Ovary (tissue), 7 donors: ENCODE measurements at regions not wholly inside any gene's neighbourhood (a gene's known extent, or its start where the extent isn't known, plus 50 kb on each side); places are given as distances from the start of the nearest gene placed in this dataset.

Experiments
- DNase-seq, 5 donors: peaks; one replicate each; pipeline ENCODE4 v3.0.0-alpha.2; 2019 to 2020
- H3K27ac ChIP-seq, 2 donors: fragments of 200-600 bp; one replicate each; pipeline versions ENCODE4 v1.5.1 to v1.8.0; 2019 to 2022
- H3K27me3 ChIP-seq: fragments of 200-600 bp; one replicate; pipeline ENCODE4 v1.8.0; 2022
- H3K36me3 ChIP-seq: fragments of 200-600 bp; sonication (generic); one replicate; pipeline ENCODE4 v1.5.1; 2019
- H3K4me1 ChIP-seq: one replicate; pipeline ENCODE4 v1.8.1; 2013; ENCODE audit warnings: mild to moderate bottlenecking, moderate library complexity; ENCODE audit not compliant: insufficient read depth
- H3K4me3 ChIP-seq: fragments of 200-600 bp; sonication (generic); one replicate; pipeline ENCODE4 v1.5.1; 2017
- H3K9me3 ChIP-seq, 2 donors: fragments of 200-600 bp in 1 of 2; sonication (generic) in 1 of 2; one replicate each; pipeline versions ENCODE4 v1.5.1 to v1.8.1; 2013 to 2019; ENCODE audit warnings: mild to moderate bottlenecking in 1 of 2, moderate library complexity in 1 of 2
- CTCF ChIP-seq, 3 donors: fragments of 450-650 bp in 2 of 3; fragments of 200-600 bp in 1 of 3; IDR thresholded peaks; one replicate each; pipeline versions ENCODE4 v1.5.1 to v1.8.0; 2016 to 2022; ENCODE audit warnings: antibody characterized with exemption in 3 of 3, mild to moderate bottlenecking in 1 of 3
- EP300 ChIP-seq: sonication (generic); formaldehyde crosslinking; IDR thresholded peaks from one replicate; pipeline ENCODE4 v1.6.1; 2017; ENCODE audit warnings: antibody characterized with exemption
- POLR2A ChIP-seq: fragments of 450-650 bp; IDR thresholded peaks from one replicate; pipeline ENCODE4 v1.6.1; 2017; ENCODE audit warnings: antibody characterized with exemption, mild to moderate bottlenecking, moderate library complexity
- WGBS, 3 donors: extraction: QIAGEN DNeasy Blood & Tissue Kit in 1 of 3; methylation state at CpG; one replicate each; pipeline versions ENCODE4 v1.1.5 to v1.1.7; 2013 to 2017; 5-methylcytosine and 5-hydroxymethylcytosine counted together
- intact Hi-C, 4 donors: fragments of 100-400 bp; cut with DNase I; formaldehyde crosslinking; loops; one replicate each; pipeline versions ENCODE4 v1.11.0 to v1.15.1; 2022 to 2023
- donor health status: DM: no; HTN: no; CAD: no; lungs with moderate emphysema.
- donor health status: DM: no; HTN: no; CAD: no.
- donor health status: Bipolar disorder and iron deficiency.
- donor health status: DM: no; HTN: no; CAD: no.
- donor health status: DM: yes; HTN: yes; CAD: no.

DNA sequence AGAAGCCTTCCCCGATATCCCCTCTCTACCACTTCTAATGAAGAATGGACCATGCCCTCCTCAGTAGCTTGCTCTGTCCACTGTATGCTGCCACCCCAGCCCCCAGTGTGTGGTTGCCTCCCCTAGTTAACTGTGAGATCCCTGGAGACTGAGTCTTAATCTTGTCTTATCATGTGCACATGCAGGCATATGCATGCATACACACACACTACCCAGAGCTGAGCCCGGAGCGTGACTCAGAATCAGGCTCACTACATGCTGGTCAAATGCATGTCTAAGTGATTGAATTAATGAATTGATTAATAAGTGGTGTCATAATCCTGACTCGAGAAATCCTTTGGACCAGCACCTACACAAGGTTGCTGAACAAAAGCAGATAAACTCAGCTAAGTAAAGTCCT, 99.4 kb downstream of the CCT6B start:
- no peak for DNase-seq
- Histone ChIP-seq H3K9me3 (no peaks in the 10 kb centered on the region), H3K27me3 (no peaks in the 10 kb centered on the region), H3K27ac (no peak overlapping the region), H3K4me1 (no peaks in the 10 kb centered on the region), H3K36me3 (no peaks in the 10 kb centered on the region), H3K4me3 (no peak overlapping the region)
- WGBS, 3 donors = 91 to 96% (median 91%) methylated on average over 4 of the region's 4 CpGs
- intact Hi-C loops = no loop called here
- no peak for TF ChIP-seq CTCF (IDR thresholded peaks at IDR 0.05)
- no peak for TF ChIP-seq EP300
- TF ChIP-seq POLR2A = no peak

GRCh38 chr17:34859652-34860051, 101.6 kb downstream of the CCT6B start:
- no peak for TF ChIP-seq EP300
- TF ChIP-seq POLR2A = no peak
- TF ChIP-seq CTCF (IDR thresholded peaks at IDR 0.05) = no peak
- Histone ChIP-seq H3K27ac (no peak overlapping the region), H3K4me3 (no peak overlapping the region), H3K36me3 (no peaks in the 10 kb centered on the region), H3K4me1 (no peaks in the 10 kb centered on the region), H3K27me3 (no peaks in the 10 kb centered on the region), H3K9me3 (no peaks in the 10 kb centered on the region)
- DNase-seq = no peak
- intact Hi-C loops = no loop called here
- 38 to 54% (median 47%) methylated on average over 5 of the region's 5 CpGs for WGBS, 3 donors

DNA sequence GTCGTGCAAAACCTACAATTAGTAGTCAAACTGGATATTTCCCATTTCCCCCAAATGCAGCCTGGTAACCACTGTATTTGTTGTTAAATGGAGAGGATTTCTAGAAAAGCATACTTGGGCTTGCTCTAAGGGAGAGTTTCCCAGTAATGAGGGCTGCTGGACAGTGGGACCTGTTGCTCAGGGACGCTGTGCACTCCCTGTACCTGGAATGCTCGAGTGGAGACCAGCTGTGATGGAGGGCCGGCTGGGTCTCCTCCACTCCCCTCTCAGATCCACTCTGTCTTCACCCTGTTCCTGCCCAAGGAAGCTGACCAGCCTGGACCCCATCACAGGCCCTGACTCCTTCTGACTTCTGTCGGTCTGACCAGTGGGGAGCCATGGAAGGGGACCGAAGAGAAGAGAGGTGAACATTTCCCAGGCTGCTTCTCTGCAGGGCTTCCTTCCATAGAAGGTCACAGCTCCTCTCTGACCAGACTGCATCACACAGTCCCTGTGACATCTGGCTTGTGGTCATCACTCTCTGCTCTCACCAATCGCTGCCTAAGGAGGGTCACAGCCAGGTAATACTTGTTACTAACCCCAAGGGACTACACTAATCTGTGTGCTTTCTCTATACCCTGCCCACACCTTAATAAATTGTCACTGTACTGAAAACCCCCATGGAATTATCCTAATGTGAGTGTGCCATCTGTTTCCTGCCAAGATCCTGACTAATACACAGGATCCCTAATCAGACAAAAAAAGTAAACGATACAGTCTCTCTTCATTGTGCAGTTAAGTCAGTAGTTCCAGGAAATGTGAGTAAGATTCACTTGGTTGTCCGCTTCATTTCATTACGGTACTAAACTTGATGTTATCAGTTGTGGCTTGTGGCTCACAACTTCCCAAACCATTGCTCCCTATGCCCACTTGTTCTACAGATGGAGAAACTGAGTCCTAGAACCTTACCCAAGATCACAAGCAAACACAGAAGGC, 102.4 kb downstream of the CCT6B start:
- Histone ChIP-seq H3K27ac (no peak overlapping the region), H3K27me3 (no peaks in the 10 kb centered on the region), H3K36me3 (no peaks in the 10 kb centered on the region), H3K4me1 (no peaks in the 10 kb centered on the region), H3K4me3 (no peak overlapping the region), H3K9me3 (no peaks in the 10 kb centered on the region)
- intact Hi-C loops = no loop called here
- TF ChIP-seq POLR2A (no peak), CTCF (IDR thresholded peaks at IDR 0.05) (no peak), EP300 (no peak)
- no peak for DNase-seq
- 46 to 59% (median 52%) methylated on average over 10 of the region's 10 CpGs for WGBS, 3 donors

GRCh38 chr17:34853924-34854323, 107.3 kb downstream of the CCT6B start:
- WGBS, 3 donors = 48 to 59% (median 57%) methylated on average over 4 of the region's 4 CpGs
- intact Hi-C loops = no loop called here

More at GRCh38 chr17:34853924-34854323, 107.3 kb downstream of the CCT6B start:
- no peak overlapping the region for H3K27ac ChIP-seq
- no peaks in the 10 kb centered on the region for H3K27me3 ChIP-seq
- no peaks in the 10 kb centered on the region for H3K36me3 ChIP-seq
- no peak for TF ChIP-seq CTCF (IDR thresholded peaks at IDR 0.05)
- TF ChIP-seq POLR2A = no peak
- TF ChIP-seq EP300 = no peak
- no peaks in the 10 kb centered on the region for H3K4me1 ChIP-seq
- no peak for DNase-seq
- H3K4me3 ChIP-seq = no peak overlapping the region
- no peaks in the 10 kb centered on the region for H3K9me3 ChIP-seq
